HAP-1 (cell line): ENCODE measurements at regions not wholly inside any gene's neighbourhood (a gene's known extent, or its start where the extent isn't known, plus 50 kb on each side); places are given as distances from the start of the nearest gene placed in this dataset.

Experiments
- DNase-seq, 2 experiments: peaks; one replicate each; pipeline ENCODE4 v3.0.0-alpha.2; 2016 to 2020; ENCODE audit warnings: low spot score in 2 of 2
- H3K27me3 ChIP-seq: fragments of 250-450 bp; sonication (Bioruptor Pico); 2 replicates; pipeline ENCODE4 v1.5.1; 2020; ENCODE audit warnings: low read depth, mild to moderate bottlenecking, moderate library complexity
- H3K36me3 ChIP-seq: fragments of 250-450 bp; sonication (Bioruptor Pico); replicated peaks from 2 replicates; pipeline ENCODE4 v1.5.1; 2020; ENCODE audit warnings: mild to moderate bottlenecking
- H3K4me1 ChIP-seq: fragments of 250-450 bp; sonication (Bioruptor Pico); 2 replicates; pipeline ENCODE4 v1.5.1; 2020; ENCODE audit warnings: mild to moderate bottlenecking
- H3K4me3 ChIP-seq: fragments of 250-450 bp; sonication (Bioruptor Pico); 2 replicates; pipeline ENCODE4 v1.5.1; 2020; ENCODE audit warnings: mild to moderate bottlenecking, moderate library complexity
- H3K9me3 ChIP-seq: fragments of 250-450 bp; sonication (Bioruptor Pico); 2 replicates; pipeline ENCODE4 v1.5.1; 2020; ENCODE audit warnings: mild to moderate bottlenecking, moderate library complexity
- in situ Hi-C: fragments of 300-500 bp; cut with MboI; formaldehyde crosslinking; loops from 3 replicates; pipeline ENCODE4 v1.14.3; 2020; ENCODE audit warnings: low sequenced_read_pairs, inconsistent platforms, mixed read lengths

- H3K36me3 ChIP-seq = no peaks in the 10 kb centered on the region
- no peak overlapping the region for H3K4me3 ChIP-seq
- no peaks in the 10 kb centered on the region; the same call in 1 of the 2 replicates for H3K27me3 ChIP-seq
- in situ Hi-C loops = no loop called here
- no peaks in the 10 kb centered on the region for H3K9me3 ChIP-seq
- no peaks in the 10 kb centered on the region for H3K4me1 ChIP-seq
- DNase-seq = no peak
Measured at GRCh38 chr9:115216873-115217272, 98.9 kb upstream of the TNC start.

- H3K9me3 ChIP-seq = no peaks in the 10 kb centered on the region
- no peak for DNase-seq
- no peak overlapping the region for H3K4me3 ChIP-seq
- H3K36me3 ChIP-seq = no peaks in the 10 kb centered on the region
- no peaks in the 10 kb centered on the region for H3K4me1 ChIP-seq
- in situ Hi-C loops = no loop called here
- no peaks in the 10 kb centered on the region; the same call in 1 of the 2 replicates for H3K27me3 ChIP-seq
Measured at GRCh38 chr9:115220319-115221005, 102.5 kb upstream of the TNC start.

GRCh38 chr9:115223471-115223870 is 105.5 kb upstream of the TNC start:
- Histone ChIP-seq H3K4me3 (no peak overlapping the region), H3K27me3 (no peaks in the 10 kb centered on the region; the same call in 1 of the 2 replicates), H3K4me1 (no peaks in the 10 kb centered on the region), H3K9me3 (no peaks in the 10 kb centered on the region), H3K36me3 (no peaks in the 10 kb centered on the region)
- in situ Hi-C loops = no loop called here
- DNase-seq = no peak

GRCh38 chr9:115225459-115226116 is 107.6 kb upstream of the TNC start:
- H3K36me3 ChIP-seq = no peaks in the 10 kb centered on the region
- in situ Hi-C loops = no loop called here
- H3K9me3 ChIP-seq = no peaks in the 10 kb centered on the region
- H3K4me1 ChIP-seq = no peaks in the 10 kb centered on the region
- no peaks in the 10 kb centered on the region for H3K27me3 ChIP-seq
- H3K4me3 ChIP-seq = no peak overlapping the region
- DNase-seq = no peak

- Histone ChIP-seq H3K27me3 (no peaks in the 10 kb centered on the region), H3K9me3 (no peaks in the 10 kb centered on the region), H3K36me3 (no peaks in the 10 kb centered on the region), H3K4me3 (no peak overlapping the region), H3K4me1 (no peaks in the 10 kb centered on the region)
- no peak for DNase-seq
- in situ Hi-C loops = no loop called here
Measured at GRCh38 chr9:115226152-115226551, 108.2 kb upstream of the TNC start.

- Histone ChIP-seq H3K4me3 (no peak overlapping the region), H3K4me1 (no peaks in the 10 kb centered on the region), H3K36me3 (no peaks in the 10 kb centered on the region), H3K27me3 (no peaks in the 10 kb centered on the region), H3K9me3 (no peaks in the 10 kb centered on the region)
- in situ Hi-C loops = no loop called here
- DNase-seq = no peak
Measured at GRCh38 chr9:115229496-115229895, 111.5 kb upstream of the TNC start.

- H3K4me1 ChIP-seq = no peaks in the 10 kb centered on the region
- no peaks in the 10 kb centered on the region for H3K9me3 ChIP-seq
- no peak overlapping the region for H3K4me3 ChIP-seq
- in situ Hi-C loops = no loop called here
- no peak for DNase-seq
- no peaks in the 10 kb centered on the region for H3K36me3 ChIP-seq
- no peaks in the 10 kb centered on the region for H3K27me3 ChIP-seq
Measured at GRCh38 chr9:115230924-115231515, 113.1 kb upstream of the TNC start.

GRCh38 chr9:115232181-115232774 is 114.3 kb upstream of the TNC start:
- Histone ChIP-seq H3K27me3 (no peaks in the 10 kb centered on the region), H3K4me3 (no peak overlapping the region), H3K36me3 (no peaks in the 10 kb centered on the region), H3K9me3 (no peaks in the 10 kb centered on the region), H3K4me1 (no peaks in the 10 kb centered on the region)
- DNase-seq = no peak
- in situ Hi-C loops = no loop called here

GRCh38 chr9:115234094-115234493 is 116.1 kb upstream of the TNC start:
- Histone ChIP-seq H3K4me3 (no peak overlapping the region), H3K27me3 (no peaks in the 10 kb centered on the region), H3K36me3 (no peaks in the 10 kb centered on the region), H3K4me1 (no peaks in the 10 kb centered on the region), H3K9me3 (no peaks in the 10 kb centered on the region)
- no peak for DNase-seq
- in situ Hi-C loops = no loop called here

GRCh38 chr9:115235221-115235620 is 117.3 kb upstream of the TNC start:
- no peaks in the 10 kb centered on the region for H3K36me3 ChIP-seq
- no peak for DNase-seq
- in situ Hi-C loops = no loop called here
- no peak overlapping the region for H3K4me3 ChIP-seq
- no peaks in the 10 kb centered on the region for H3K27me3 ChIP-seq
- H3K4me1 ChIP-seq = no peaks in the 10 kb centered on the region
- H3K9me3 ChIP-seq = no peaks in the 10 kb centered on the region

GRCh38 chr9:115237385-115237998 is 119.5 kb upstream of the TNC start:
- Histone ChIP-seq H3K27me3 (no peaks in the 10 kb centered on the region), H3K36me3 (no peaks in the 10 kb centered on the region), H3K9me3 (no peaks in the 10 kb centered on the region), H3K4me1 (no peaks in the 10 kb centered on the region), H3K4me3 (no peak overlapping the region)
- DNase-seq = no peak
- in situ Hi-C loops = no loop called here

- H3K36me3 ChIP-seq = no peaks in the 10 kb centered on the region
- in situ Hi-C loops = no loop called here
- DNase-seq = no peak
- no peaks in the 10 kb centered on the region for H3K9me3 ChIP-seq
- H3K4me1 ChIP-seq = no peaks in the 10 kb centered on the region
- no peaks in the 10 kb centered on the region for H3K27me3 ChIP-seq
- H3K4me3 ChIP-seq = no peak overlapping the region
Measured at GRCh38 chr9:115240676-115241075, 122.7 kb upstream of the TNC start.

- no peaks in the 10 kb centered on the region for H3K36me3 ChIP-seq
- no peak for DNase-seq
- H3K27me3 ChIP-seq = no peaks in the 10 kb centered on the region
- H3K4me1 ChIP-seq = no peaks in the 10 kb centered on the region
- H3K4me3 ChIP-seq = no peak overlapping the region
- in situ Hi-C loops = no loop called here
- H3K9me3 ChIP-seq = no peaks in the 10 kb centered on the region
Measured at GRCh38 chr9:115241641-115242040, 123.7 kb upstream of the TNC start.

GRCh38 chr9:115249488-115249887 is 131.5 kb upstream of the TNC start:
- H3K9me3 ChIP-seq = no peaks in the 10 kb centered on the region
- no peaks in the 10 kb centered on the region for H3K27me3 ChIP-seq
- in situ Hi-C loops = no loop called here
- DNase-seq = no peak
- no peaks in the 10 kb centered on the region for H3K36me3 ChIP-seq
- H3K4me1 ChIP-seq = no peaks in the 10 kb centered on the region
- H3K4me3 ChIP-seq = no peak overlapping the region
